HG02623 (cell line): ENCODE measurements at regions not wholly inside any gene's neighbourhood (a gene's known extent, or its start where the extent isn't known, plus 50 kb on each side); places are given as distances from the start of the nearest gene placed in this dataset.
"Not testable (repeated sequence)": the region's sequence is repeated elsewhere in the genome, so short reads cannot be mapped to it uniquely, and the experiment has no call there.

Experiments used
- ATAC-seq: cut with Tn5 transposase; IDR thresholded peaks from one replicate; pipeline ENCODE4 v1.9.1; 2021; ENCODE audit warnings: moderate library complexity; ENCODE audit not compliant: unreplicated experiment

- ATAC-seq: no peak
These were observed 290.6 kb upstream of the KLF3 start for GRCh38 chr4:38373375-38373774.

GRCh38 chr4:38377195-38377594 lies 286.8 kb upstream of the KLF3 start:
- ATAC-seq: no peak

- ATAC-seq: no peak
These were observed 285.5 kb upstream of the KLF3 start for GRCh38 chr4:38378478-38378877.

- ATAC-seq: no peak
These were observed 282.2 kb upstream of the KLF3 start for GRCh38 chr4:38381788-38382187.

DNA sequence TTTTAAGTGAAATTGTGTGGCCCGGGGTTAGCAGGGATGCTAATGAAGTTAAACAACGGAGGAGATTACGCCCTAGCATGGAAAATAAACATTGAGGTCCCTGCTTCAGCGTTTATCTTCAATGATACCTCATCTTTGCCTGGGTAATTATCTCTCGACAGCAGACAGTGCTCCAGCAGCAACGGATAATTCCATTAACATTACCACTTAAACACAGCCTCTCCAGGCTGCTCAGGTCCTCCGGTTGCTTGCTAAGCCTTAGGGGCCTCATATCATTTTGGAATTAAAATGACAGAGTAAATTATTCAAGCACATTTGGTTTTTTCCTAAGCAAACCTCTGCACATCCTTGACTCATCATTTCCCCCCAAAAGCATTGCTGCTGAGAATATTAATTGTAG lies 281.5 kb upstream of the KLF3 start:
- no peak for ATAC-seq

DNA sequence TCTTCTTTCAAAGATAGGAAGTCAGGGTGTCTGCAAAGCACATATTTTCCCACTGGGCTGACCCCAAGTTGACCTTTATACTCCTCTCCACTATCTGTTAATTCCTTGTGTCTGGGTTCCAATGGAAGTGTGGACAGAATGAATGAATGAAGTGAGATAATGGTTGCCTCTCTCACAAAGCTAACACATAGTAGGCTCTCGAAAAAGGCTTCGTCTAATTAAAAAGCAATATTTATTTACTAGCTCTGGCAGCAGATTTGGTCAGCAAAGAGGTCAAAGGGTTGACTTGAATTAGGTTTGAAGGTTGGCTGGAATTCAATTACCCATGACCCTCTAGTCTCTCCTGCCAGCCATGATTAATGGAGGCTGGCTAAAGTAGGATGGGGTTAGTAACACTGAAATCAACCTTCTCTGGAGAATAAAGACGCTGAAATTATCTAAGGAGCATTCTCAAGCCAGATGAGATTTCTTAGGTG lies 280.3 kb upstream of the KLF3 start:
- ATAC-seq: no peak

GRCh38 chr4:38385093-38386004 lies 278.6 kb upstream of the KLF3 start:
- ATAC-seq: no peak

- no peak for ATAC-seq
These were observed 277.9 kb upstream of the KLF3 start for GRCh38 chr4:38386005-38386551.

DNA sequence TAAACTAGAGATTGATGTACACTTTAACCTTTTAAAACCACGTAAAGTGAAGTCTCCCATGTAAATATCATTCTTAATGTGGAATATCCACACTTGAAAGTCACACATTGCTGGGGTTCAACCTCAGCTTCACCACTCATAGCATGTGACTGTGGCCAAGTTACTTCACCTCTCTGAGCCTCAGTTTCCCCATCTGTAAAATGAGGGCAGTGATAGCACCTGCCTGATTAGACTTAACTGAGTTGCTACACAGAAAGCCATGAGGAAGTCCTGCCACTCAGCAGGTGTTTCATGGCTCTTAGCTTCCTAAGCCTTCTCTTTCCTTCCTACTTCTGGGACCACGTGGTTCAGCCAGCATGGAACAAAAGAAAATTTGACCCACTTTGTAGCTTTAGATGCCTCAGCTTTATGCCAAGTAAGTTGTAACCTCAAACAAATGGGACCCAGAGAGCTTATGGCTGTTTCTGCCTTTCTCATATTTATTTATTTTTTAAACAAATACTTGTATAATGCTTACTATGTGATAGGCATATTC lies 277.3 kb upstream of the KLF3 start:
- ATAC-seq: no peak

DNA sequence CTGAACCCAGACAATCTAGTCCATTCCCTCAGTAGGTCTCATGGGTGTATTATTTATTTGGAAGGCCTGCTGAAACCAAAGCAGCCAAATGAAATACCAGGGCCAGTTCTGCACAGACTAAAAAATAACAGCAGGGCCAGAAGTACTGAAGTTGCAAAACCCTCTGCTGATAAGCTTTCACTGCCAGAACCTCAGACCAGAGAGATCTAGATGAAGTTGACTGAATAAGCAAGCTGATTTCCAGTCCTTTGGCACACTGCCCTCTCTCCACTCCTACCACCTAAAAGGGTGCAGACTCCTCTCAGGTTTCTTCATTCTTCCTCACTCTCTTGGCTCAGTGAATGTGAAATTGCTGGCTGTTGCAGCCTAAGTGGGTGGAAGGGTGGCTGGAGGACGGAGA lies 276.7 kb upstream of the KLF3 start:
- no peak for ATAC-seq

DNA sequence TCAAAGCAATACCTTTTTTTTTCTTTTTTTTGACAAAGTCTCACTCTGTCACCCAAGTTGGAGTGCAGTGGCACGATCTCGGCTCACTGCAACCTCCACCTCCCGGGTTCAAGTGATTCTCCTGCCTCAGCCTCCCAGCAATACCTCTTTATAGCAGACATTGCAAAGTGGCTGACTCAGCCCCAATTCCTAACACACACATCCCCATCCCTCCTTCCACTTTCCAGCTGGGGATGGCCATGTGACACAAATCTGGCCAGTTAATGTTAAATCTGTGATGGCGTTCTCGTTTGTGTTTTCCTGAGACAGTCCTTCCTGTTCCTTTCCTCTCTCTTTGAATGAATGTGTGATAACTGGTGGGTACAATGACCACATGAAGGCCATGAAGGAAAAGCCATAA lies 276.2 kb upstream of the KLF3 start:
- ATAC-seq: no peak

DNA sequence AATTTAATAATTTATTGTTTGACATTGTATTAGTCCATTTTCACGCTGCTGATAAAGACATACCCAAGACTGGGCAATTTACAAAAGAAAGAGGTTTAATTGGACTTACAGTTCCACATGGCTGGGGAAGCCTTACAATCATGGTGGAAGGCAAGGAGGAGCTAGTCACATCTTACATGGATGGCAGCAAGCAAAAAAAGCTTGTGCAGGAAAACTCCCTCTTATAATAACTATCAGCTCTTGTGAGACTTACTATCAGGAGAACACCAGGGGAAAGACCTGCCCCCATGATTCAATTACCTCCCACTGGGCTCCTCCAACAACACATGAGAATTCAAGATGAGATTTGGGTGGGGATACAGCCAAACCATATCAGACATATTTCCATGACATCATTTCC lies 275.1 kb upstream of the KLF3 start:
- not testable (repeated sequence) for ATAC-seq

DNA sequence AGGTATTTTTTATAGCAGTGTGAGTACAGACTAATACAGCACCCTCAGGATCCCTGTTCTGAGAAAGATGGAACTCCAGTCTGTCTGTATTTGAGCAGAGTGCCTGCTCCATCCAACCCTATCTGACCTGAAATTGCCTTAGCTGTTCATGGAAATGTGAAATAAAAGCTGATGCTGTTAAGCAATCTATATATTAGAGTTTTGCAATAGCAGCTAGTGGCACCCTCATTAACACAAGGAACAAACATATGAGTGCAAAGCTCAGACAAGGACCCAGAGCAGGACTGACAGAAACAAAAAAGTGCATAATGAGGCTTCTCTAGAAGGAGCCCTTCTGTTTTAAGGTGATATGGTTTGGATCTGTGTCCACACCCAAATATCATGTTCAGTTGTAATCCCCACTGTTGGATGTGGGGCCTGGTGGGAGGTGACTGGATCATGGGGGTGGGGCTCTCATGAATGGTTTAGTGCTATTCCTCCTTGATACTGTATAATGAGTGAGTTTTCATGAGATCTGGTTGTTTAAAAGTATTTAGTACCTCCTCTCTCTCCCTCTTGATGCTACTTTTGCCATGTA lies 272.9 kb upstream of the KLF3 start:
- no peak for ATAC-seq

- no peak for ATAC-seq
These were observed 271.7 kb upstream of the KLF3 start for GRCh38 chr4:38392223-38392855.

DNA sequence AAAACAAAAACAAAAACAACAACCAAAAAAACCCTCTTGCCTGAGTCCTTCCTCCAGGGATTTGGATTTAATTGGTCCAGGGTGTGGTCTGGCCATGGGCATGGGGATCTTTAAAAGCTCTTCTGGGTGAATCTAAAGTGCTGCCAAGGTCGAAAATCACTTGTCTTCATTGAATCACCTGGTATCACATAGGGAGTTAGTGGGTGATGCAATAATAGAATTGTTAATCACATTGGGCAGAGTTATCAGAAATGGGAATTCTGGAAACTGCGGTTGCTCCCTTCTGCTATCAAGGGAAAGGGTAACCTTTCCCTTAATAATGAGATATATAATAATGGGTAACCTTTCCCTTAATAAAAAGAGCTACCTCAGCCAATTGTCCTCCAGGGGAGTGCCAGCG lies 267.9 kb upstream of the KLF3 start:
- no peak for ATAC-seq

- ATAC-seq: no peak
These were observed 267.0 kb upstream of the KLF3 start for GRCh38 chr4:38396845-38397547.

- ATAC-seq: no peak
These were observed 263.1 kb upstream of the KLF3 start for GRCh38 chr4:38400946-38401345.

DNA sequence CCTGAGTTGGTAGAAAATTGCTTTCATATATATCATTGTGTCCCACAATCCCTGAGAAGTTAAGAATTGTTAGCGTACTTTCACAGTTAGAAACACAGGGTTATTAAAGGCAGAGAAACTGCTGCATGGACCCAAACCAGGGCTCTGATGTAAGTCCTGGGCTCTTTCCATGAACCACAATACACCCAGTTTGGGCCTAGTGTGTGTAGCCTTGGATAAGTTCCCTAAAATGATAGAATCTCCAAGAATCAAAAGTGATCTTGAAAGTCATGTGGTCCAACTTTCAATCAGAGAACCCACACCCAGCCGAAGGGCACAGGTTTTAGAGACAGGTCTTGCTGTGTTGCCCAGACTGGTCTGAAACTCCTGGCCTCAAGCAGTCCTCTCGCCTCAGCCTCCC lies 257.8 kb upstream of the KLF3 start:
- no peak for ATAC-seq

GRCh38 chr4:38409852-38410251 lies 254.1 kb upstream of the KLF3 start:
- ATAC-seq: no peak

- ATAC-seq: no peak
These were observed 252.9 kb upstream of the KLF3 start for GRCh38 chr4:38411092-38411491.
